SK-N-SH treated with all-trans-retinoic acid at 6 μM for 48 hours (cell line): ENCODE measurements at regions not wholly inside any gene's neighbourhood (a gene's known extent, or its start where the extent isn't known, plus 50 kb on each side); places are given as distances from the start of the nearest gene placed in this dataset.

Experiments used
- ATAC-seq: fragments of 200-7000 bp; cut with Tn5 transposase; 3 replicates; pipeline ENCODE4 v1.9.1; 2020; ENCODE audit warnings: mild to moderate bottlenecking, moderate library complexity
- ARNTL ChIP-seq: fragments of 450-650 bp; formaldehyde crosslinking; IDR thresholded peaks from 2 replicates; pipeline ENCODE4 v1.5.0; 2020; ENCODE audit warnings: low read depth, mild to moderate bottlenecking, moderate library complexity, borderline replicate concordance
- BACH2 ChIP-seq: fragments of 250-450 bp; sonication (Bioruptor Pico); IDR thresholded peaks from 2 replicates; pipeline ENCODE4 v1.9.0; 2021; ENCODE audit warnings: mild to moderate bottlenecking, borderline replicate concordance
- CSDC2 ChIP-seq: fragments of 250-450 bp; sonication (Bioruptor Pico); IDR thresholded peaks from 2 replicates; pipeline ENCODE4 v1.5.0; 2020; ENCODE audit warnings: mild to moderate bottlenecking, moderate library complexity
- GLIS3 ChIP-seq: fragments of 250-450 bp; sonication (Bioruptor Pico); IDR thresholded peaks from 2 replicates; pipeline ENCODE4 v1.5.0; 2020; ENCODE audit warnings: mild to moderate bottlenecking, moderate library complexity
- ISL1 ChIP-seq: fragments of 250-450 bp; sonication (Bioruptor Pico); IDR thresholded peaks from 2 replicates; pipeline ENCODE4 v2.1.2; 2022; ENCODE audit warnings: mild to moderate bottlenecking, moderate library complexity
- OSR1 ChIP-seq: fragments of 250-450 bp; sonication (Bioruptor Pico); IDR thresholded peaks from 2 replicates; pipeline ENCODE4 v1.8.0; 2022; ENCODE audit warnings: moderate library complexity, mild to moderate bottlenecking, inconsistent platforms
- PATZ1 ChIP-seq: fragments of 250-450 bp; sonication (Bioruptor Pico); IDR thresholded peaks from 2 replicates; pipeline ENCODE4 v1.8.0; 2020; ENCODE audit warnings: mild to moderate bottlenecking, moderate library complexity, borderline replicate concordance
- PPARA ChIP-seq: fragments of 250-450 bp; sonication (Bioruptor Pico); IDR thresholded peaks from 2 replicates; pipeline ENCODE4 v1.5.0; 2020; ENCODE audit warnings: mild to moderate bottlenecking, borderline replicate concordance
- RARB ChIP-seq: fragments of 250-450 bp; sonication (Bioruptor Pico); IDR thresholded peaks from 2 replicates; pipeline ENCODE4 v1.8.0; 2021; ENCODE audit warnings: mild to moderate bottlenecking, moderate library complexity
- SNAI2 ChIP-seq: fragments of 250-450 bp; sonication (Bioruptor Pico); IDR thresholded peaks from 2 replicates; pipeline ENCODE4 v1.5.0; 2020; ENCODE audit warnings: mild to moderate bottlenecking, moderate library complexity
- TCF4 ChIP-seq: fragments of 250-450 bp; sonication (Bioruptor Pico); IDR thresholded peaks from 2 replicates; pipeline ENCODE4 v1.8.0; 2021; ENCODE audit warnings: mild to moderate bottlenecking, moderate library complexity, borderline replicate concordance
- TOX ChIP-seq: fragments of 250-450 bp; sonication (Bioruptor Pico); IDR thresholded peaks from 2 replicates; pipeline ENCODE4 v1.8.0; 2021; ENCODE audit warnings: mild to moderate bottlenecking, moderate library complexity, borderline replicate concordance
- TSHZ2 ChIP-seq: fragments of 250-450 bp; sonication (Bioruptor Pico); IDR thresholded peaks from 2 replicates; pipeline ENCODE4 v1.5.0; 2020; ENCODE audit warnings: mild to moderate bottlenecking, moderate library complexity
- ZC3H10 ChIP-seq: fragments of 250-450 bp; sonication (Bioruptor Pico); IDR thresholded peaks from 2 replicates; pipeline ENCODE4 v1.5.1; 2021; ENCODE audit warnings: mild to moderate bottlenecking, moderate library complexity
- ZFP3 ChIP-seq: fragments of 250-450 bp; sonication (Bioruptor Pico); IDR thresholded peaks from 2 replicates; pipeline ENCODE4 v1.5.0; 2020; ENCODE audit warnings: mild to moderate bottlenecking, moderate library complexity
- ZFP30 ChIP-seq: fragments of 450-650 bp; formaldehyde crosslinking; IDR thresholded peaks from 2 replicates; pipeline ENCODE4 v1.5.0; 2022; ENCODE audit warnings: mild to moderate bottlenecking, moderate library complexity
- ZNF565 ChIP-seq: fragments of 450-650 bp; formaldehyde crosslinking; conservative IDR thresholded peaks from 2 replicates; pipeline ENCODE4 v1.5.0; 2020; ENCODE audit warnings: low read depth, mild to moderate bottlenecking, moderate library complexity
- ZNF70 ChIP-seq: fragments of 450-650 bp; formaldehyde crosslinking; IDR thresholded peaks from 2 replicates; pipeline ENCODE4 v1.5.0; 2020; ENCODE audit warnings: mild to moderate bottlenecking, moderate library complexity
- ZNF8 ChIP-seq: fragments of 450-650 bp; formaldehyde crosslinking; IDR thresholded peaks from 2 replicates; pipeline ENCODE4 v1.5.0; 2020; ENCODE audit warnings: mild to moderate bottlenecking, moderate library complexity
- TF ChIP-seq, protein P1 (sequence below): fragments of 250-450 bp; sonication (Bioruptor Pico); IDR thresholded peaks from 2 replicates; pipeline ENCODE4 v1.8.0; 2021; ENCODE audit warnings: low read depth, mild to moderate bottlenecking, moderate library complexity, borderline replicate concordance
- TF ChIP-seq, protein P2 (sequence below): fragments of 250-450 bp; sonication (Bioruptor Pico); IDR thresholded peaks from 2 replicates; pipeline ENCODE4 v1.5.1; 2020; ENCODE audit warnings: low read depth, mild to moderate bottlenecking, moderate library complexity
- TF ChIP-seq, protein P3 (sequence below): fragments of 250-450 bp; sonication (Bioruptor Pico); IDR thresholded peaks from 2 replicates; pipeline ENCODE4 v1.5.1; 2021; ENCODE audit warnings: mild to moderate bottlenecking, moderate library complexity

GRCh38 chr10:94213001-94213530 is 149.7 kb downstream of the NOC3L start:
- TF ChIP-seq ARNTL (CRISPR knock-in tag) (no peak), TOX (CRISPR knock-in tag) (no peak), TSHZ2 (CRISPR knock-in tag) (no peak), BACH2 (CRISPR knock-in tag) (no peak), CSDC2 (CRISPR knock-in tag) (no peak), GLIS3 (CRISPR knock-in tag) (no peak), SNAI2 (CRISPR knock-in tag) (no peak), ZNF8 (CRISPR knock-in tag) (no peak), RARB (no peak), ZC3H10 (no peak), ZNF70 (CRISPR knock-in tag) (no peak), TCF4 (CRISPR knock-in tag) (no peak), ZFP3 (CRISPR knock-in tag) (no peak), PPARA (CRISPR knock-in tag) (no peak), ZFP30 (no peak), OSR1 (no peak), ZNF565 (CRISPR knock-in tag) (no peak)
- TF ChIP-seq, protein P1, sequence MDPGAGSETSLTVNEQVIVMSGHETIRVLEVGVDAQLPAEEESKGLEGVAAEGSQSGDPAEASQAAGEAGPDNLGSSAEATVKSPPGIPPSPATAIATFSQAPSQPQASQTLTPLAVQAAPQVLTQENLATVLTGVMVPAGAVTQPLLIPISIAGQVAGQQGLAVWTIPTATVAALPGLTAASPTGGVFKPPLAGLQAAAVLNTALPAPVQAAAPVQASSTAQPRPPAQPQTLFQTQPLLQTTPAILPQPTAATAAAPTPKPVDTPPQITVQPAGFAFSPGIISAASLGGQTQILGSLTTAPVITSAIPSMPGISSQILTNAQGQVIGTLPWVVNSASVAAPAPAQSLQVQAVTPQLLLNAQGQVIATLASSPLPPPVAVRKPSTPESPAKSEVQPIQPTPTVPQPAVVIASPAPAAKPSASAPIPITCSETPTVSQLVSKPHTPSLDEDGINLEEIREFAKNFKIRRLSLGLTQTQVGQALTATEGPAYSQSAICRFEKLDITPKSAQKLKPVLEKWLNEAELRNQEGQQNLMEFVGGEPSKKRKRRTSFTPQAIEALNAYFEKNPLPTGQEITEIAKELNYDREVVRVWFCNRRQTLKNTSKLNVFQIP (CRISPR knock-in tag): no peak
- TF ChIP-seq, protein P2, sequence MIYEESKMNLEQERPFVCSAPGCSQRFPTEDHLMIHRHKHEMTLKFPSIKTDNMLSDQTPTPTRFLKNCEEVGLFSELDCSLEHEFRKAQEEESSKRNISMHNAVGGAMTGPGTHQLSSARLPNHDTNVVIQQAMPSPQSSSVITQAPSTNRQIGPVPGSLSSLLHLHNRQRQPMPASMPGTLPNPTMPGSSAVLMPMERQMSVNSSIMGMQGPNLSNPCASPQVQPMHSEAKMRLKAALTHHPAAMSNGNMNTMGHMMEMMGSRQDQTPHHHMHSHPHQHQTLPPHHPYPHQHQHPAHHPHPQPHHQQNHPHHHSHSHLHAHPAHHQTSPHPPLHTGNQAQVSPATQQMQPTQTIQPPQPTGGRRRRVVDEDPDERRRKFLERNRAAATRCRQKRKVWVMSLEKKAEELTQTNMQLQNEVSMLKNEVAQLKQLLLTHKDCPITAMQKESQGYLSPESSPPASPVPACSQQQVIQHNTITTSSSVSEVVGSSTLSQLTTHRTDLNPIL (CRISPR knock-in tag): no peak
- TF ChIP-seq, protein P3, sequence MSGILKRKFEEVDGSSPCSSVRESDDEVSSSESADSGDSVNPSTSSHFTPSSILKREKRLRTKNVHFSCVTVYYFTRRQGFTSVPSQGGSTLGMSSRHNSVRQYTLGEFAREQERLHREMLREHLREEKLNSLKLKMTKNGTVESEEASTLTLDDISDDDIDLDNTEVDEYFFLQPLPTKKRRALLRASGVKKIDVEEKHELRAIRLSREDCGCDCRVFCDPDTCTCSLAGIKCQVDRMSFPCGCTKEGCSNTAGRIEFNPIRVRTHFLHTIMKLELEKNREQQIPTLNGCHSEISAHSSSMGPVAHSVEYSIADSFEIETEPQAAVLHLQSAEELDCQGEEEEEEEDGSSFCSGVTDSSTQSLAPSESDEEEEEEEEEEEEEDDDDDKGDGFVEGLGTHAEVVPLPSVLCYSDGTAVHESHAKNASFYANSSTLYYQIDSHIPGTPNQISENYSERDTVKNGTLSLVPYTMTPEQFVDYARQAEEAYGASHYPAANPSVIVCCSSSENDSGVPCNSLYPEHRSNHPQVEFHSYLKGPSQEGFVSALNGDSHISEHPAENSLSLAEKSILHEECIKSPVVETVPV: no peak
- ATAC-seq: no peak

DNA sequence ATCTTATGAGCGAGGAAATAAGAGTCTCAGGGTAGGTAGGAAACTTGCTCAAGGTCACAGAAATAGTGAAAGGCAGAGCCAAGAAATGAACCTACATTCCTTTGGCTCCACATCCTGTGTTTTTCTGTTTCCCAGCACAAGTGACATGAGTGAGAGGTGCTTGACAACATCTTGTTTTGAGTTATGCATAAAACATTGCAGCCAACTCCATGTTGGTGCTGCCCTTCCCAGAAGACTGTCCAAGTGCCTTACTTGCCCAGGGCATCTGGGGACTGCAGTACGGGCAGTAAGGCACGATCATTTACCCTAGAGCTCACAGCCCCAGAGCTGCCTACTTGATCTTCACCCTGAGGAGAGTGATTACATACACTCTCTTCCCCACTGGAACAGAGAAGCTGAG is 148.8 kb downstream of the NOC3L start:
- ATAC-seq: no peak; the same call in 2 of the 3 replicates
- TF ChIP-seq OSR1: no peak
- TF ChIP-seq, all 23 proteins: peak for 0

DNA sequence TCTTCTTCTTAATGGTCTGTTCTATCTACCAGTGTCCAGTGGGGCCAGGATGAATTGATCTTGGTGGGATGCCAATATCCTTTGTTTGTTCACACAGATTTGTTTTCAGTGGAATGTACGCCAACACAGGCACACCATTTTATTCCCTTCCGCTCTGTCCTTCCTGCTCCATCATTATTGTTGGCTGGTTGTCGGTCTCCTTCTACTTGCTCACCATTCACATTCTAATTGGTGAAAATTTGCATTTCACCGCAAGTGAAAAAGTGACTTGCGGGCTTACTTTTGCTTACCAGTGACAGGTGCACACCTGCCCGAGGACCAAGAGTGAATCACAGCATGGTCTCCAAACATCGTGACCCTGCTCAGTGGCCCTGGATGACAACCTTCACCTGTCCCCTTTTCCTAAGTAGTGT is 148.3 kb downstream of the NOC3L start:
- ATAC-seq: no peak
- TF ChIP-seq BACH2 (CRISPR knock-in tag): no peak
- TF ChIP-seq, protein P2 (CRISPR knock-in tag): no peak
- no peak for TF ChIP-seq PPARA (CRISPR knock-in tag)
- no peak for TF ChIP-seq ISL1 (CRISPR knock-in tag)
- no peak for TF ChIP-seq GLIS3 (CRISPR knock-in tag)
- TF ChIP-seq ZC3H10: no peak
- no peak for TF ChIP-seq OSR1
- TF ChIP-seq PATZ1 (CRISPR knock-in tag): no peak
- no peak for TF ChIP-seq ZNF8 (CRISPR knock-in tag)
- no peak for TF ChIP-seq TCF4 (CRISPR knock-in tag)
- TF ChIP-seq SNAI2 (CRISPR knock-in tag): no peak
- TF ChIP-seq ZNF70 (CRISPR knock-in tag): no peak
- no peak for TF ChIP-seq RARB
